Sigmoid colon (tissue), 6 donors: ENCODE measurements at regions not wholly inside any gene's neighbourhood (a gene's known extent, or its start where the extent isn't known, plus 50 kb on each side); places are given as distances from the start of the nearest gene placed in this dataset.

Source experiments
- DNase-seq: peaks from one replicate; pipeline ENCODE4 v3.0.0-alpha.2; 2019
- H3K27ac ChIP-seq, 4 donors: fragments of 200-600 bp; sonication (generic); one replicate each; pipeline ENCODE4 v1.5.1; 2016 to 2019; ENCODE audit warnings: mild to moderate bottlenecking in 1 of 4
- H3K27me3 ChIP-seq, 3 donors: fragments of 200-600 bp; sonication (generic); one replicate each; pipeline ENCODE4 v1.5.1; 2019; ENCODE audit warnings: mild to moderate bottlenecking in 1 of 3
- H3K36me3 ChIP-seq, 4 donors: fragments of 200-600 bp; sonication (generic); one replicate each; pipeline ENCODE4 v1.5.1; 2016 to 2019
- H3K4me1 ChIP-seq, 4 donors: fragments of 200-600 bp; sonication (generic); one replicate each; pipeline ENCODE4 v1.5.1; 2017 to 2019
- H3K4me3 ChIP-seq, 4 donors: fragments of 200-600 bp; sonication (generic); one replicate each; pipeline ENCODE4 v1.5.1; 2017 to 2019; ENCODE audit warnings: mild to moderate bottlenecking in 2 of 4, moderate library complexity in 1 of 4
- H3K9me3 ChIP-seq, 4 donors: fragments of 200-600 bp in 3 of 4; sonication (generic) in 3 of 4; one replicate each; pipeline versions ENCODE4 v1.5.1 to v1.6.1; 2013 to 2019
- CTCF ChIP-seq, 4 experiments: fragments of 450-650 bp in 3 of 4; fragments of 200-600 bp in 1 of 4; IDR thresholded peaks; one replicate each; pipeline ENCODE4 v1.5.1; 2016 to 2019; ENCODE audit warnings: antibody characterized with exemption in 4 of 4, mild to moderate bottlenecking in 3 of 4, moderate library complexity in 2 of 4
- EP300 ChIP-seq, 4 donors: sonication (generic); formaldehyde crosslinking; IDR thresholded peaks; one replicate each; pipeline ENCODE4 v1.6.1; 2017; ENCODE audit warnings: antibody characterized with exemption in 4 of 4
- POLR2A ChIP-seq, 2 donors: fragments of 450-650 bp; IDR thresholded peaks; one replicate each; pipeline ENCODE4 v1.6.1; 2016; ENCODE audit warnings: antibody characterized with exemption in 2 of 2, mild to moderate bottlenecking in 2 of 2, moderate library complexity in 2 of 2
- POLR2AphosphoS5 ChIP-seq, 4 donors: sonication (generic); formaldehyde crosslinking; IDR thresholded peaks; one replicate each; pipeline ENCODE4 v1.6.1; 2017; ENCODE audit warnings: antibody characterized with exemption in 4 of 4
- WGBS, 2 donors: extraction: QIAGEN DNeasy Blood & Tissue Kit; methylation state at CpG; one replicate each; pipeline ENCODE4 v1.1.7; 2013; 5-methylcytosine and 5-hydroxymethylcytosine counted together
- intact Hi-C: fragments of 100-400 bp; cut with DNase I; formaldehyde crosslinking; loops from one replicate; pipeline ENCODE4 v1.15.1; 2023
- donor health status: healthy with polysubstance abuse.
- donor health status: healthy.

DNA sequence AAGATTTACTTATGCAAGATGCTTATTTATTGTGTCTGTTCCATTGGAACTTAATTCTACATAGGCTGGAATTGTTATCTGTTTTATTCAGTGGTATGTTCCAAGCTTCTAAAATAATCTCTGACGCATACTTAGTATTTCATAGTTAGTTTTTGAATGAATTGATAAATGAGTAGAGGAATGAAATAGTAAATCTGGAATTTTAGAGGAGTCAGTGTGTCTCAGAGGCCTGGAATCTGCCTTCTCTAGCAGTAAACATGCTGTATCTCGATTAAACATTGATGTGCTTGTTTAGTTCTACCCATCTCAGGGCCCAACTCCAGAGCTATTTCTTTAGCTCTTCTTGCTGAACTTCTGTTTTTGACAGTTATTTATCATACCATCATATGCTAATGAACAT is 154.2 kb upstream of the MAGEC2 start:
- H3K36me3 ChIP-seq: no peaks in the 10 kb centered on the region
- DNase-seq: no peak
- H3K9me3 ChIP-seq: no peaks in the 10 kb centered on the region
- no peaks in the 10 kb centered on the region for H3K27me3 ChIP-seq
- intact Hi-C loops: no loop called here
- no peaks in the 10 kb centered on the region for H3K4me1 ChIP-seq
- no peak overlapping the region for H3K4me3 ChIP-seq
- no peak for TF ChIP-seq CTCF (IDR thresholded peaks at IDR 0.05)
- no peak for TF ChIP-seq POLR2A (IDR thresholded peaks at IDR 0.05)
- no peak for TF ChIP-seq POLR2AphosphoS5 (IDR thresholded peaks at IDR 0.05)
- no peak for TF ChIP-seq EP300 (IDR thresholded peaks at IDR 0.05)
- WGBS, 2 donors: 72 to 76% methylated on average over 2 of the region's 2 CpGs
- H3K27ac ChIP-seq: no peak overlapping the region

DNA sequence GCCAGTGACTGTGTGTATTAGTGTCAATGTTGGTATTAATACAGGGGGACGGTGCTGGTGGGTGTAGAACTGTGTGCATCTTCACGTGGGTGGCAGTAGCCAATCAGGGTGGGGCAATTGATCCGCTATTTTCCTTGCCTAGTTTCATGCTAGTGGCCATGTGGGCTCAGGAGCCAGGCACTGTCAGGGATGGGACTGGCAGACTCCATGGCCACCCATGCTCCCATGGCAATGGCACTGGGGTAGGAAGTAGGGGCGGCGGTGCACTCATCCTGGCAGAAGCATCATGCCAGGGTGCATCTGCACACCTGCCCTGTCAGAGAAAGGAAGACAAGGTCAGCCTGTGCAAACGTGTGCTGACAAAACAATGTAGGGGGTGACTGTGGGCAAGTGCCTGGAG is 122.1 kb upstream of the MAGEC2 start:
- TF ChIP-seq POLR2AphosphoS5 (IDR thresholded peaks at IDR 0.05): no peak
- TF ChIP-seq EP300 (IDR thresholded peaks at IDR 0.05): no peak
- TF ChIP-seq CTCF (IDR thresholded peaks at IDR 0.05): no peak
- no peak for TF ChIP-seq POLR2A (IDR thresholded peaks at IDR 0.05)
- Histone ChIP-seq H3K4me1 (no peaks in the 10 kb centered on the region), H3K27me3 (no peaks in the 10 kb centered on the region), H3K27ac (no peak overlapping the region), H3K9me3 (no peaks in the 10 kb centered on the region), H3K4me3 (no peak overlapping the region), H3K36me3 (no peaks in the 10 kb centered on the region)
- DNase-seq: no peak
- 79 to 89% methylated on average over 6 of the region's 6 CpGs for WGBS, 2 donors
- intact Hi-C loops: no loop called here

GRCh38 chrX:142312591-142312990 is 107.5 kb upstream of the MAGEC2 start:
- no peaks in the 10 kb centered on the region for H3K27me3 ChIP-seq
- TF ChIP-seq CTCF (IDR thresholded peaks at IDR 0.05) (no peak), POLR2A (IDR thresholded peaks at IDR 0.05) (no peak), POLR2AphosphoS5 (IDR thresholded peaks at IDR 0.05) (no peak), EP300 (IDR thresholded peaks at IDR 0.05) (no peak)
- intact Hi-C loops: no loop called here

DNA sequence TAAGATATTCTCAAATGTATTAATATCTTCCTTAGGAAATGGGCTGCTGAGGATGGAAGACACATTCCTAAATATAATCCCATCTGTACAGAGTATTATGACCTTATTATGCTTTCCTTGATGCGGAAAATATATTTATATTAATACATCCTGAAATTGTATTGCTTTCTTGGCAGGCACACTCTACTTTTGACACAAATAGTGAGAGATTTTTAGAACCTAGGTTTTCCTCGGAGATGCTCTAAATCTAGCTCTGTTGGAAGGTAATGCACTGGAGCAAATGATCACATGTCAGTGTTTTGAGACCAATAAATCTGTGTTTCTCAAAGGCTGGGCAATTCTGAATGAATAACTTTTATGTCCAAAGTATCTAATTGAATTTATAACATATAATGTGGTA is 94.3 kb upstream of the MAGEC2 start:
- H3K9me3 ChIP-seq: no peaks in the 10 kb centered on the region
- TF ChIP-seq CTCF (IDR thresholded peaks at IDR 0.05) (no peak), POLR2AphosphoS5 (IDR thresholded peaks at IDR 0.05) (no peak), POLR2A (IDR thresholded peaks at IDR 0.05) (no peak), EP300 (IDR thresholded peaks at IDR 0.05) (no peak)
- intact Hi-C loops: no loop called here
- 84 to 85% methylated on average over 2 of the region's 2 CpGs for WGBS, 2 donors
- no peaks in the 10 kb centered on the region for H3K4me1 ChIP-seq
- no peaks in the 10 kb centered on the region for H3K27me3 ChIP-seq
- no peak overlapping the region for H3K4me3 ChIP-seq
- no peak for DNase-seq
- no peak overlapping the region for H3K27ac ChIP-seq
- H3K36me3 ChIP-seq: no peaks in the 10 kb centered on the region

More at GRCh38 chrX:142312591-142312990, 107.5 kb upstream of the MAGEC2 start:
- no peaks in the 10 kb centered on the region for H3K36me3 ChIP-seq
- DNase-seq: no peak
- no peak overlapping the region for H3K4me3 ChIP-seq
- H3K9me3 ChIP-seq: no peaks in the 10 kb centered on the region
- H3K27ac ChIP-seq: no peak overlapping the region
- no peaks in the 10 kb centered on the region for H3K4me1 ChIP-seq

- no peak for DNase-seq
- Histone ChIP-seq H3K4me3 (no peak overlapping the region), H3K27me3 (no peaks in the 10 kb centered on the region), H3K4me1 (no peaks in the 10 kb centered on the region), H3K9me3 (no peaks in the 10 kb centered on the region), H3K36me3 (no peaks in the 10 kb centered on the region), H3K27ac (no peak overlapping the region)
- TF ChIP-seq EP300 (IDR thresholded peaks at IDR 0.05): no peak
- TF ChIP-seq POLR2A (IDR thresholded peaks at IDR 0.05): no peak
- no peak for TF ChIP-seq POLR2AphosphoS5 (IDR thresholded peaks at IDR 0.05)
- TF ChIP-seq CTCF (IDR thresholded peaks at IDR 0.05): no peak
- 81 to 89% methylated on average over 1 of the region's 1 CpG for WGBS, 2 donors
- intact Hi-C loops: no loop called here
Measured at GRCh38 chrX:142296421-142296820, 91.3 kb upstream of the MAGEC2 start.
